CD14-positive monocyte (primary cell): ENCODE measurements at regions not wholly inside any gene's neighbourhood (a gene's known extent, or its start where the extent isn't known, plus 50 kb on each side); places are given as distances from the start of the nearest gene placed in this dataset.

ENCODE experiments used
- DNase-seq, 3 donors: peaks; one replicate each; pipeline ENCODE4 v3.0.0-alpha.2; 2011 to 2022
- H2AFZ ChIP-seq: 2 replicates; pipeline ENCODE4 v1.6.0; 2012; ENCODE audit warnings: mild to moderate bottlenecking, low read depth, low read length, inconsistent platforms; ENCODE audit not compliant: insufficient read depth, poor library complexity, severe bottlenecking
- H3K27ac ChIP-seq, 2 donors: 1 replicate in 1 of 2; 2 replicates in 1 of 2; pipeline ENCODE4 v1.5.1; 2012 to 2013; ENCODE audit warnings: low read length in 2 of 2, control low read depth in 1 of 2, inconsistent platforms in 1 of 2, low read depth in 1 of 2, mild to moderate bottlenecking in 1 of 2
- H3K27me3 ChIP-seq, 2 donors: one replicate each; pipeline versions ENCODE4 v1.6.0 to v1.6.1; 2011 to 2013; ENCODE audit warnings: low read length in 2 of 2; ENCODE audit not compliant: control insufficient read depth in 2 of 2, insufficient read depth in 2 of 2
- H3K36me3 ChIP-seq, 2 donors: replicated peaks in 1 of 2; 1 replicate in 1 of 2; 2 replicates in 1 of 2; pipeline versions ENCODE4 v1.5.1 to v1.6.1; 2012 to 2013; ENCODE audit warnings: low read length in 2 of 2, control low read depth in 1 of 2, inconsistent platforms in 1 of 2, mild to moderate bottlenecking in 1 of 2; ENCODE audit not compliant: insufficient read depth in 2 of 2, control insufficient read depth in 1 of 2
- H3K4me1 ChIP-seq, 2 donors: 1 replicate in 1 of 2; 2 replicates in 1 of 2; pipeline versions ENCODE4 v1.5.1 to v1.6.1; 2012 to 2013; ENCODE audit warnings: low read length in 2 of 2, control low read depth in 1 of 2, inconsistent platforms in 1 of 2, mild to moderate bottlenecking in 1 of 2, moderate library complexity in 1 of 2; ENCODE audit not compliant: insufficient read depth in 2 of 2, control insufficient read depth in 1 of 2
- H3K4me2 ChIP-seq: replicated peaks from 2 replicates; pipeline ENCODE3; 2012; ENCODE audit warnings: low read length, moderate library complexity, mild to moderate bottlenecking; ENCODE audit not compliant: poor library complexity, severe bottlenecking; ENCODE audit errors: extremely low read depth
- H3K4me3 ChIP-seq, 3 experiments: fragments of 200-600 bp in 1 of 3; sonication (generic) in 1 of 3; replicated peaks in 1 of 3; 1 replicate in 2 of 3; 2 replicates in 1 of 3; pipeline ENCODE4 v1.5.1; 2011 to 2013; ENCODE audit warnings: low read length in 3 of 3, mild to moderate bottlenecking in 3 of 3, control low read depth in 2 of 3, low read depth in 2 of 3, inconsistent platforms in 1 of 3, moderate library complexity in 1 of 3
- H3K79me2 ChIP-seq: 2 replicates; pipeline ENCODE4 v1.6.0; 2012; ENCODE audit warnings: mild to moderate bottlenecking, control low read depth, inconsistent platforms, low read length, moderate library complexity; ENCODE audit not compliant: insufficient read depth
- H3K9ac ChIP-seq: 2 replicates; pipeline ENCODE4 v1.6.0; 2017; ENCODE audit warnings: low read length, mild to moderate bottlenecking; ENCODE audit not compliant: insufficient read depth, poor library complexity, severe bottlenecking
- H3K9me3 ChIP-seq, 2 donors: replicated peaks in 1 of 2; 1 replicate in 1 of 2; 2 replicates in 1 of 2; pipeline versions ENCODE4 v1.5.1 to v1.6.1; 2012 to 2013; ENCODE audit warnings: low read length in 2 of 2, control low read depth in 1 of 2; ENCODE audit not compliant: control insufficient read depth in 1 of 2, insufficient read depth in 1 of 2
- H4K20me1 ChIP-seq: 2 replicates; pipeline ENCODE4 v1.6.0; 2012; ENCODE audit warnings: mild to moderate bottlenecking, low read length, control low read depth, moderate library complexity; ENCODE audit not compliant: insufficient read depth
- H3K27ac Mint-ChIP-seq, 7 donors: one replicate each; pipeline ENCODE4 v1.8.0; 2020; ENCODE audit warnings: mild to moderate bottlenecking in 7 of 7, mixed read lengths in 7 of 7, moderate library complexity in 6 of 7, inconsistent platforms in 2 of 7
- H3K27me3 Mint-ChIP-seq, 3 donors: one replicate each; pipeline ENCODE4 v1.8.0; 2021 to 2022; ENCODE audit warnings: low read depth in 3 of 3, mild to moderate bottlenecking in 3 of 3, mixed read lengths in 3 of 3, moderate library complexity in 3 of 3, inconsistent platforms in 1 of 3
- H3K36me3 Mint-ChIP-seq, 2 donors: one replicate each; pipeline ENCODE4 v1.8.0; 2020; ENCODE audit warnings: mixed read lengths in 2 of 2, inconsistent platforms in 1 of 2, mild to moderate bottlenecking in 1 of 2
- H3K4me1 Mint-ChIP-seq: one replicate; pipeline ENCODE4 v1.8.0; 2020; ENCODE audit warnings: mild to moderate bottlenecking, mixed read lengths
- H3K4me3 Mint-ChIP-seq, 2 donors: one replicate each; pipeline ENCODE4 v1.8.0; 2020; ENCODE audit warnings: mild to moderate bottlenecking in 2 of 2, mixed read lengths in 2 of 2, moderate library complexity in 1 of 2
- H3K9me3 Mint-ChIP-seq, 7 donors: one replicate each; pipeline ENCODE4 v1.8.0; 2020 to 2022; ENCODE audit warnings: mixed read lengths in 7 of 7, mild to moderate bottlenecking in 6 of 7, moderate library complexity in 6 of 7, inconsistent platforms in 2 of 7
- WGBS: methylation state at CpG from one replicate; pipeline ENCODE4 v1.1.5; 2013; ENCODE audit warnings: missing lambda C conversion rate; ENCODE audit not compliant: insufficient coverage; 5-methylcytosine and 5-hydroxymethylcytosine counted together
- intact Hi-C, 2 donors: fragments of 100-400 bp; cut with micrococcal nuclease; formaldehyde crosslinking; loops; one replicate each; pipeline versions ENCODE4 v1.15.0 to v1.15.1; 2023
- TF ChIP-seq, protein P1 (sequence below): fragments of 200-600 bp; IDR thresholded peaks from one replicate; pipeline ENCODE4 v1.8.0; 2022; ENCODE audit warnings: antibody characterized with exemption, mild to moderate bottlenecking

GRCh38 chr10:109239371-109239770 is 683.9 kb downstream of the XPNPEP1 start:
- H4K20me1 ChIP-seq = no peaks in the 10 kb centered on the region
- Mint-ChIP-seq H3K36me3 (no peaks in the 10 kb centered on the region), H3K4me1 (no peaks in the 10 kb centered on the region), H3K27ac (no peak overlapping the region), H3K4me3 (no peak overlapping the region), H3K9me3 (peaks cover 3 to 13% (median 11%) of the 10 kb centered on the region in 7 donors), H3K27me3 (no peaks in the 10 kb centered on the region)
- TF ChIP-seq, protein P1, sequence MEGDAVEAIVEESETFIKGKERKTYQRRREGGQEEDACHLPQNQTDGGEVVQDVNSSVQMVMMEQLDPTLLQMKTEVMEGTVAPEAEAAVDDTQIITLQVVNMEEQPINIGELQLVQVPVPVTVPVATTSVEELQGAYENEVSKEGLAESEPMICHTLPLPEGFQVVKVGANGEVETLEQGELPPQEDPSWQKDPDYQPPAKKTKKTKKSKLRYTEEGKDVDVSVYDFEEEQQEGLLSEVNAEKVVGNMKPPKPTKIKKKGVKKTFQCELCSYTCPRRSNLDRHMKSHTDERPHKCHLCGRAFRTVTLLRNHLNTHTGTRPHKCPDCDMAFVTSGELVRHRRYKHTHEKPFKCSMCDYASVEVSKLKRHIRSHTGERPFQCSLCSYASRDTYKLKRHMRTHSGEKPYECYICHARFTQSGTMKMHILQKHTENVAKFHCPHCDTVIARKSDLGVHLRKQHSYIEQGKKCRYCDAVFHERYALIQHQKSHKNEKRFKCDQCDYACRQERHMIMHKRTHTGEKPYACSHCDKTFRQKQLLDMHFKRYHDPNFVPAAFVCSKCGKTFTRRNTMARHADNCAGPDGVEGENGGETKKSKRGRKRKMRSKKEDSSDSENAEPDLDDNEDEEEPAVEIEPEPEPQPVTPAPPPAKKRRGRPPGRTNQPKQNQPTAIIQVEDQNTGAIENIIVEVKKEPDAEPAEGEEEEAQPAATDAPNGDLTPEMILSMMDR = no peak
- no peaks in the 10 kb centered on the region for H3K27me3 ChIP-seq
- H3K9ac ChIP-seq = no peak overlapping the region
- H3K79me2 ChIP-seq = no peaks in the 10 kb centered on the region
- H3K4me1 ChIP-seq = no peaks in the 10 kb centered on the region
- no peak overlapping the region for H3K4me2 ChIP-seq
- intact Hi-C loops = no loop called here
- H3K36me3 ChIP-seq = no peaks in the 10 kb centered on the region
- H3K27ac ChIP-seq = no peak overlapping the region
- no peak for DNase-seq
- peaks cover 9 to 15% of the 10 kb centered on the region in 2 donors for H3K9me3 ChIP-seq
- no peak overlapping the region for H3K4me3 ChIP-seq
- H2AFZ ChIP-seq = no peak overlapping the region

DNA sequence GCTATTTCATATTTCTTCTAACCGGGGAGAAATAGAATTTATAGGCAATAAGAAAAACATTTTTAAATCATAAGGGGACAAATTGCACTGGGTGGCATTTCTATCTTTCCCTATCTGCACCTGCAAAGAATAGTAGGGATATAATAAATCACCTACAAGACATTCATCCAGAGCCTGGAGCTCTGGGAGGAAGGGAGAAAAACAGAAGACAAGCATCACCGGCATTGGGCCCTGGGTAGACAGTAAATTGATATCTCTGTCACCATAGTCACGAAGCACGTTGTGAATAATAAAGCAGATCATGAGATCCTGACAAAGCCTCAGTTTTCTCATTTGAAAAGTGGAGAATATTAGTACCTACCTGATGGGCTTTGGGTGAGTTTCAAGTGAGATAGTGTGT is 685.6 kb downstream of the XPNPEP1 start:
- 90% methylated on average over 2 of the region's 4 CpGs for WGBS
- H4K20me1 ChIP-seq = no peaks in the 10 kb centered on the region
- intact Hi-C loops = no loop called here
- no peaks in the 10 kb centered on the region for H3K4me1 ChIP-seq
- no peaks in the 10 kb centered on the region for H3K4me1 Mint-ChIP-seq
- no peaks in the 10 kb centered on the region for H3K79me2 ChIP-seq
- no peaks in the 10 kb centered on the region for H3K27me3 ChIP-seq
- TF ChIP-seq, protein P1 = no peak
- H3K9me3 ChIP-seq = peaks cover 6 to 8% of the 10 kb centered on the region in 2 donors
- H3K4me2 ChIP-seq = no peak overlapping the region
- no peak overlapping the region for H3K4me3 ChIP-seq
- no peak for DNase-seq
- H3K9ac ChIP-seq = no peak overlapping the region
- peaks cover 2 to 12% (median 6%) of the 10 kb centered on the region in 7 donors for H3K9me3 Mint-ChIP-seq
- peaks cover 0 to 2% (median 0%) of the 10 kb centered on the region in 3 donors for H3K27me3 Mint-ChIP-seq
- H2AFZ ChIP-seq = no peak overlapping the region
- no peak overlapping the region for H3K27ac Mint-ChIP-seq
- H3K27ac ChIP-seq = no peak overlapping the region
- H3K36me3 ChIP-seq = no peaks in the 10 kb centered on the region
- H3K4me3 Mint-ChIP-seq = no peak overlapping the region
- H3K36me3 Mint-ChIP-seq = no peaks in the 10 kb centered on the region
